T-helper 1 cell (primary cell): ENCODE measurements at regions not wholly inside any gene's neighbourhood (a gene's known extent, or its start where the extent isn't known, plus 50 kb on each side); places are given as distances from the start of the nearest gene placed in this dataset.

Source experiments
- DNase-seq, 5 donors: peaks; one replicate each; pipeline ENCODE4 v3.0.0-alpha.2; 2012 to 2020

GRCh38 chr7:86970986-86971385, 88.5 kb downstream of the ELAPOR2 start:
- no peak for DNase-seq

- DNase-seq: no peak
These were observed 88.9 kb downstream of the ELAPOR2 start for GRCh38 chr7:86970547-86970946.

GRCh38 chr7:86969865-86970264, 89.6 kb downstream of the ELAPOR2 start:
- DNase-seq: no peak

GRCh38 chr7:86968618-86969017, 90.8 kb downstream of the ELAPOR2 start:
- DNase-seq: no peak

GRCh38 chr7:86966916-86967315, 92.5 kb downstream of the ELAPOR2 start:
- no peak for DNase-seq

GRCh38 chr7:86965727-86966120, 93.7 kb downstream of the ELAPOR2 start:
- no peak for DNase-seq

GRCh38 chr7:86964973-86965726, 94.3 kb downstream of the ELAPOR2 start:
- DNase-seq: no peak

GRCh38 chr7:86963599-86964230, 95.7 kb downstream of the ELAPOR2 start:
- DNase-seq: no peak

- no peak for DNase-seq
These were observed 96.8 kb downstream of the ELAPOR2 start for GRCh38 chr7:86962623-86963022.

- DNase-seq: no peak
These were observed 97.8 kb downstream of the ELAPOR2 start for GRCh38 chr7:86961686-86962085.

- no peak for DNase-seq
These were observed 101.1 kb downstream of the ELAPOR2 start for GRCh38 chr7:86958380-86958779.

- DNase-seq: no peak
These were observed 102.9 kb downstream of the ELAPOR2 start for GRCh38 chr7:86956567-86956966.

- DNase-seq: no peak
These were observed 103.5 kb downstream of the ELAPOR2 start for GRCh38 chr7:86955895-86956503.

- no peak for DNase-seq
These were observed 104.5 kb downstream of the ELAPOR2 start for GRCh38 chr7:86954971-86955370.

- no peak for DNase-seq
These were observed 105.7 kb downstream of the ELAPOR2 start for GRCh38 chr7:86953653-86954336.

- no peak for DNase-seq
These were observed 106.2 kb downstream of the ELAPOR2 start for GRCh38 chr7:86953219-86953618.

- DNase-seq: no peak
These were observed 107.6 kb downstream of the ELAPOR2 start for GRCh38 chr7:86951895-86952294.

GRCh38 chr7:86950944-86951343, 108.5 kb downstream of the ELAPOR2 start:
- DNase-seq: no peak

- DNase-seq: no peak
These were observed 109.1 kb downstream of the ELAPOR2 start for GRCh38 chr7:86950360-86950759.

- no peak for DNase-seq
These were observed 109.6 kb downstream of the ELAPOR2 start for GRCh38 chr7:86949779-86950260.

GRCh38 chr7:86949052-86949778, 110.2 kb downstream of the ELAPOR2 start:
- no peak for DNase-seq

- DNase-seq: no peak
These were observed 111.5 kb downstream of the ELAPOR2 start for GRCh38 chr7:86947929-86948328.

GRCh38 chr7:86943447-86943846, 116.0 kb downstream of the ELAPOR2 start:
- no peak for DNase-seq
